GM20000 (cell line): ENCODE measurements at regions not wholly inside any gene's neighbourhood (a gene's known extent, or its start where the extent isn't known, plus 50 kb on each side); places are given as distances from the start of the nearest gene placed in this dataset.

Experiments used
- DNase-seq: peaks from one replicate; pipeline ENCODE4 v3.0.0; 2012; ENCODE audit warnings: low spot score
- CTCF ChIP-seq: IDR thresholded peaks from 2 replicates; pipeline ENCODE4 v1.5.1; 2012; ENCODE audit warnings: mild to moderate bottlenecking, control low read depth; ENCODE audit errors: extremely low read depth, missing control alignments

GRCh38 chr4:12270546-12270945 lies 841.9 kb upstream of the HS3ST1 start:
- TF ChIP-seq CTCF, result no peak
- no peak for DNase-seq

GRCh38 chr4:12265554-12265953 lies 836.9 kb upstream of the HS3ST1 start:
- TF ChIP-seq CTCF, result no peak
- DNase-seq, result no peak

GRCh38 chr4:12260453-12260852 lies 831.8 kb upstream of the HS3ST1 start:
- DNase-seq, result no peak
- no peak for TF ChIP-seq CTCF

GRCh38 chr4:12244973-12245372 lies 816.3 kb upstream of the HS3ST1 start:
- DNase-seq, result no peak
- no peak for TF ChIP-seq CTCF

- no peak for DNase-seq
- no peak for TF ChIP-seq CTCF
Observed at GRCh38 chr4:12242354-12242753, 813.7 kb upstream of the HS3ST1 start.

- no peak for DNase-seq
- TF ChIP-seq CTCF, result no peak
Observed at GRCh38 chr4:12239897-12240636, 811.4 kb upstream of the HS3ST1 start.

- TF ChIP-seq CTCF, result no peak
- DNase-seq, result no peak
Observed at GRCh38 chr4:12231098-12231497, 802.4 kb upstream of the HS3ST1 start.
